Fibroblast of the conjunctiva (primary cell): ENCODE measurements at regions not wholly inside any gene's neighbourhood (a gene's known extent, or its start where the extent isn't known, plus 50 kb on each side); places are given as distances from the start of the nearest gene placed in this dataset.
"Not testable (repeated sequence)": the region's sequence is repeated elsewhere in the genome, so short reads cannot be mapped to it uniquely, and the experiment has no call there.

Experiments used
- DNase-seq: peaks from one replicate; pipeline ENCODE4 v3.0.0-alpha.2; 2010; ENCODE audit warnings: low read depth

DNA sequence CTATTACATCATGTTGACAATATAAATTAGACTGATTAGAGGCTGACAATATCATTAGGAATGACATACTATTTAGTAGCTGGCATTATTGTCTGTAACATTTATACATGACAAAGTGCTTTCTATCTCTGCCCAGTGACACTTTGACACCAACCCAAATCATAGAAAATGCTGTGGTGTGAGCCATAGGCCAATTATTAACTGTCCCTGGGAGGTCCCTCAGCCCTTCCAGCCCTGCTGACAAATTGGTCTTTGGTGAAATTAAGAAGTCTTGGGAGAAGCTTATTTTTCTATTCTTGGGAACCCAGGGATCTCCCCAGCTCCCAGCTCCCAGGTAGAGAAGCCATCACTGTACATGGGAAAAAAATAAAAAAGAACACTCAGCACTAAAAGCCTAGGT, 179.6 kb downstream of the AIPL1 start:
- no peak for DNase-seq

DNA sequence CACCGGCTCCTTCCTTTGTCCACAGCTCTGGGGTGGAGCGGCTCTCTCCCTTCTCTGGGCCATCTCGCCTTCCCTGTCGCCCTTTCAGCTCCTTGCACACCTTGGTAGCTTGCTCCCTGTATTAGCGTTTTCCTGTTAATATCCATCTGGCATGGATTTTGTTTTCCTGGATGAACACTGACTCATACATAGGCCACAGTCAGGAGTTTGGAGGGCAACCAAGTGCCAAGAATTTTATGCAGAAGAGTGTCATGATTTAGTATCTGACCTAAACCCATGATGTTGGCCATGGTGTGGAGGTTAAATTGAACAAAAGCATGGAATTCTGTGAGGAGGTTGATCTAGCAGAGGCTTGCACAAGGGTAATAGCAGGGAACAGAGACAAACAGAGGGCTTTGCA, 180.9 kb downstream of the AIPL1 start:
- no peak for DNase-seq

DNA sequence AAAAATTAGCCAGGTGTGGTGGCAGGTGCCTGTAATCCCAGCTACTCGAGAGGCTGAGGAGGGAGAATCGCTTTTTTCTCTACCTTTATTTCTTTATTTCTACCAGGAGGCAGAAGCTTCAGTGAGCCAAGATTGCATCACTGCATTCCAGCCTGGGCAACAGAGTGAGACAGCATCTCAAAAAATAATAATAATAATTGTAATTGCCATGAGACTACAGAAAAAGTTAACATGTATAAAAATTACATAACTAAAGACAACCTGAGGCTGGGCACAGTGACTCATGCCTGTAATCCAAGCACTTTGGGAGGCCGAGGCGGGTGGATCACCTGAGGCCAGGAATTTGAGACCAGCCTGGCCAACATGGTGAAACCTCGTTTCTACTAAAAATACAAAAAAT, 181.5 kb downstream of the WSCD1 start:
- DNase-seq: not testable (repeated sequence)

DNA sequence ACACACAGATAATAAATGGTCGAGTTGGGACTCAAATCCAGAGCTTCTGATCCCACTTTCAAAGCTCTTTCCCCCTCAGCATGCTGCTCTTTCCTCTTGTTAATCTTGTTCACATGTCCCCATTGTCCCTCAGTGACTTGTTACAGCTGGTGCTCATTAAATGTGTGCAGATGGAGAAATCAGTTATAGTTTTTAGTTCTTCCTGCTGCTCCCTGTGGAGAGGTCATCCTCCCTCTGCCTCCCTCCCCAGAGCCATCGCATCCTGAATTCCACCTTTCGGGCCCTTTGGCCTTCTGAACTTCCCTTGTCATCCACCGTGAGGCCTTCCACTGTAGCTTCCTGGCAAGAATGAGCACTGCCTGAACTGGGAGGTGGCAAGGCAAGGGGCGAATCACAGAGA, 179.6 kb downstream of the WSCD1 start:
- no peak for DNase-seq

DNA sequence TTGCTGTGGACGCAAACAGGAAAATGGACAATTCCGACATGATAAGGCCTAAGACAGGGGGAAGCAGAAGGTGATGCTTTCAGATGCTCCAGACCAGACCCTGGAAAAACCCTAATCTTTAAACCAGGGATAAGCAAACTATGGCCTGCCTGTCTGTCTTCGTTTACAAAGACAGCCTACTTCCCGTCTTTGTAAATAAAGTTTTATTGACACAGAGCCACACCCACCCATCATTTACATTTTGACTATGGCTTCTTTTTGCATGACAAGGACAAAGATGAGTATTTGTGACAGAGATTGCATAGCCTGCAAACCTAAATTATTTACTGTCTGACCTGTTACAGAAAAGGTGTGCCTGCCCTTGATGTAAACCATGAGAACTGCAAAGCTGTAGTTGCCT, 177.9 kb downstream of the WSCD1 start:
- DNase-seq: no peak

- DNase-seq: no peak
These were observed 175.4 kb downstream of the WSCD1 start for GRCh38 chr17:6245301-6246177.

DNA sequence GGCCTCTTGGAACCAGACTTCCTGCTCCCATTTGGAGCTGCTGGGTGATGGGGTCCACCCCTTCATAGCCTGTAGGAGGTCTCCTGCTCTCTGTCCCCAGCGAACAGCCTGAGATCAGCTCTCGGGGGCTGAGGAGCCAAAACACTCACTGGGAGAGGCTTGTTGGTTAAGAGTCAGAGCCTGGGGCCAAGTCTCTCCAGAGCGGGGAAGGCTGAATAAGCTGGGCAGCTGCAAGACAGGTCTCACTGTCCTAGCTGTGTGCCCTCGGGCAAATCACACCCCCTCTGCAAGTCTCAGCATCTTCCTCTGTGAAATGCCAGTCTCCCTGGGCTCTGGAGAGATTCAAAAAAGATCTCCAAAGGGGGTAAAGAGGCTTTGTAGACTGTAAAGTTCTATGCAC, 174.6 kb downstream of the WSCD1 start:
- DNase-seq: no peak

DNA sequence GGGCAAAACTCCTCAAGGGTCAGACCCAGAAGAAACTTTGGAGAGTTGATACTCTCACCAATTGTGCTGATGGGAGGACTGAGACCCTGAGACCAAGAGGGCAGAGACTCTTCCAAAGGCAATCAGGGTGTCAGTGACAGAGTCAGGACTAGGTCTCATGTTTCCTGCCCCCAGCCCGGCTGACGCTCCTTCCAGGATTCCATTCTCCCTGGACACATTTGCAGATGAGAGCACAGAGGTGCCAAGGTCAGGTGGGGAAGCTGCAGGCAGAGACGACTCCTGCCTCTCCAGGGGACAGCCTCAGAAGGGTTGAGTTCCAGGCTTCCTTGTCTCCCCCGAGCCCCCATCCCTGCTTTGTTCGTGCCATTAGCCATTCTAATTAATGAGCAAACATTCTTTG, 174.1 kb downstream of the WSCD1 start:
- DNase-seq: no peak

- DNase-seq: no peak
These were observed 173.0 kb downstream of the WSCD1 start for GRCh38 chr17:6243186-6243585.

DNA sequence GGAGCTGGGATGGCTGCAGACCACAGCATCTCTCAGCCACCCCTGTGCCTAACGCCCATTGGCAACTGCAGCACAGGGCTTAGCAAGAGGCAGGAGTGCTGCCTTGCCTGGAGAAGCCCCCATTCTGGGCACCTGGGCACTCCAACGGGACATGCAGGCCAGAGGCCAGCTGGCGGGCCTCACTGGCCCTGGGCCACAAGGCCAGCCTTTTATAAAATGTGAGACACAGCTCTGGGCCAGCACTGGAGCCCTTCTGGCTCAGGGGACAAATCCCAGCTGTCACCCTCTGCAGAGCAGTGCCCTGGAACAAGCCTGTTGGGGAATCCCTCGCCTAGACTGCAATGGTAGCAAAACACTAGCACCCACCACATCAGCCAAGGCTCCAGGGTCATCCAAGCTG, 171.8 kb downstream of the WSCD1 start:
- DNase-seq: no peak

DNA sequence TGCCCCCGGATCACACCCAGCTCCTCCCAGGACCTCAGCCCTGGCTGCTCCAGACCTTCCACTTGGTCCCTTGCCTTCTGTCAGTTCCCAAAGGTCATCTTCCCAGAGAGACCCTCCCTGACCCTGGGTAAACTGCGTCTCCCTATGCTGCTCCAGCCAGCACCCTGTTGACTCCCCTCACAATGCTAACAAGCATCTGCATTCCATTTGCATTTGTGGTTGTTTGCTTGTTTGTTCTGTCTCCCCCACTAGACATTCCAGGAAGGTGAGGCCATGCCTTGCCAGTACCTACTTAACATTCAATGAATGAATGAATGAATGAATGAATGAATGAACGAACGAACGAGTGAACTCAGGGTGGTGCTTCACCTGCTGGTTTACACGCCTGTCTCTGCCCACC, 171.2 kb downstream of the WSCD1 start:
- DNase-seq: no peak

- DNase-seq: no peak
These were observed 170.4 kb downstream of the WSCD1 start for GRCh38 chr17:6240601-6241000.

DNA sequence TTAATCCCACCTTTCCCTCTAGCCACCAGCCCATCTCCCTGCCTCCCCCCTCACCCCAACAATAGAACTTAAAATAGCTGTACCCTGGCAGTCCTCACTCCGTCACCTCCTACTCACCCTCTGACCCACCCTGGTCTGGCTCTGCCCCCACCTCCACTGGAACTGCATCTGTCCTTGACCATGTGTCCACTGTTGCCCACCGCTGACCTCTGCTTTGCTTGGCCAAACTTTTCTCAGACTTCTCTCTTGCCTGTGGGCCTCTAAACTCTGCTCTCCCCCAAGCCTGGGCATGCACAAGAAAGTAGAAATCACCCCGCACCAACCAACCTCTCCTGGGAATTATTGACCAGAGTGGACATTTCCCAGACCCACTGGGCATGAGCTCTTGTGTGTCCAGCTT, 169.8 kb downstream of the WSCD1 start:
- DNase-seq: no peak

DNA sequence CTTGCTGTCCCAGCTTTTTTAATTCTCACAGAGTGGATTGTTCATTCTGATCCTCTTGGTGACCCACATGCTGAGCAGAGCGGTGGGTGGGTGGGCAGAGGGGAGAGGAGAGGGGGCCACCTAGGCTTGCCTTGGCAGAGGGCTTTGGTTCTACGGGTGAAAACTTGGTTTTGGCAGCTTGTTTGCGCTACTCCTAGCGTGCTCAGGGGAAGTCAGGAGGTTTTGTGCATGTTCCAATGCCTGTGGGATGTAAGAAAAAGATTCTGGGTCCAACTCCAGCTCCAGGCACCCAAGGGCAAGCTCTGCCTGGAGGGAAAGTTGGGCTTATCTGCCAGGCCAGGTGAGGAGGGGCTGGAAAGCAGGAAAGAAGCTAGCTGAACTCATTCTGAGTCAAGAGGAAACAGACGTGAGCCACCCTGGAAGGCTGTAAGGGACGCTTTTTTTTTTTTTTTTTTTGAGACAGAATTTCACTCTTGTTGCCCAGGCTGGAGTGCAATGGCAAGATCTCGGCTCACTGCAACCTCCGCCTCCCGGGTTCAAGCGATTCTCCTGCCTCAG, 169.1 kb downstream of the WSCD1 start:
- DNase-seq: no peak

DNA sequence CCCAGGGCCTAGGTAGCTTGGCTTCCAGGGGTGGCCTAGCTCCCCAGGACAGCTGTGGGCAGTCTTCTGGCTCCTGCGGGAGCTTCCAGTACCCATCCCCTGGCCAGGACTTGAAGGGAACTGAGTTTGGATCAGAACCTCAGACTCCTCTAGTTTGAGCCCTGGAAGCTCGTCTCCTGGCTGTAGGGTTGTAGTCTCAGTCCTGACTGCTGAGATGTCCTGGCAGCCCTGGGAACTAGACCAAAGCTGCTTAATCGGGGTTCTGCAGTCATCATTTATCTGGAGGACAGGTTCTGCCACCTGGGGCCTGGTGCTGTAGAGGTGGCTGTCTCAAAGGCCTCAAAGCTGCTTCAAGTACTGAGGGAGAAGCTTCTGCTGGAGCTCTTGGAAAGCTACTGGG, 163.7 kb downstream of the WSCD1 start:
- no peak for DNase-seq

- no peak for DNase-seq
These were observed 163.2 kb downstream of the WSCD1 start for GRCh38 chr17:6233339-6233738.

DNA sequence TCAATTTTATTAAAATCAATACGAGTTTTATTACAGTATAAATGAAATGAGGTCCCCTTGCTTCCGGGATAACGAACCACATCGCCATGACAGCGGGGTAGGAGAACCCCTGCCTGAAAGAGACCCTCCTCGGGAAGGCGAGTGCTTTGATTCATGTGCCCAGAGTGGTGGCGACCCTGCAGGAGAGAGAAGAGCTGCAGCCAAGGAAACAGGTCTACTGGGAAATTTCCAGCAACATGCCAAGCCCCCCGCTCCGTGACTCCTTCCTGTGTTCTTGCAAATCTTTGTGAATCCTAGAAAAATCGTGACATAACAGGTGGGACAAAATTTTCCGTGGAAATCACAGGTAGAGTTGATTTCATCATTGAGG, 162.5 kb downstream of the WSCD1 start:
- DNase-seq: no peak

DNA sequence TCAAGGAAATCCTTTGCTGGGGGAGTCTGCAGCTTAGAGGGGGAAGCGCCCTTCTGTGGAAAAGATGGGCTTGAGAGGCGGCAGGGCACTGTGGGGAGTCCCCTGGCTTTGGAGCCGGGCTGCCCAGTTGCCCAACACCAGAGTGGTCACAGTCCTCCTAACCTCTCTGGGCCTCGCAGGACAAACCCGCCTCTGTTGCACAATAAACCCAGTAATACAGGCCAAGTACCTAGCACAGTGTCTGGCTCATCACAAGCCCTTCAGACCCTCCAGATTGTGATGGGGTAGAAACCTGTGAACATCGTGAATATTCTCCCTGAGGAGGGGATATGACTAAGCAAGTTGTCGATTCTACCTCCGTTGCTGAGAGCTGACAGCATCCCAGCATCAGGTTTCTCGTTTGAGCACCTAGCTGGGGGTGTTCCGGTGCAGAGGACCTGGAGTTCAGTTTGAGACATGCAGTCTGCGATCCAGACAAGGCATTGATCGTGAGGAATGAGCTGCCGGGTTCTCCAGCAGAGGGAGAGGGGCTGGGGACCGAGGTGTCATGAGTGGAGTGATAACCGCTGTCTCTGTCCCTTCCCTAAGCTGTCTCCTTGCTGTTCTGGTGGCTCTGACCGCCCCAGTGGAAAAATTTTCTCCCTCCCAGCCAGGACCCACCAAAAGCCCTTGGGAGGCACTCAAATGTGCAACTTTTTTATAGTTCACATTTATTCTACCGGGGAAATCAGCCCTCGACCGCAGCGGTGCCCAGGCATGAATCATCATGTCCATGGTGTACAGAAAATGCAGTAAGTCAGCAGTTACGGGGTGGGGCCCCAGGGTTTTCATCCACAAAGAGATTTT, 161.9 kb downstream of the WSCD1 start:
- no peak for DNase-seq

DNA sequence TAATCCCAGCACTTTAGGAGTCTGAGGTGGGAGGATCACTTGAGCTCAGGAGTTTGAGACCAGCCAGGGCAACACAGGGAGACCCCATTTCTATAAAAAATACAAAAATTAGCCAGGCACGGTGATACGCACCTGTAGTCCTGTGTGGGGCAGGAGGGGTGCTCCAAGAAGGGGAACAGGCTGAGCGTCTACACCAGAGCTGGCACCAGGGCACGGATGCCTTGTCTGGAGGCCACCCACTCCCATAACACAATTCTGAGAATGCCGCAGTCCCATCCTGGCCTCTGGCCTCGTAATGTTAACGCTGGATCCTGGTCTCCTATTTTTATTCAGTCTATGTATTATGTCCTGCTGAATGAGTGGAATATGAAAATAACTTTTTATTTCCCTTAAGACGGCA, 161.3 kb downstream of the WSCD1 start:
- no peak for DNase-seq

GRCh38 chr17:6218333-6218732, 148.2 kb downstream of the WSCD1 start:
- DNase-seq: no peak

- no peak for DNase-seq
These were observed 145.2 kb downstream of the WSCD1 start for GRCh38 chr17:6215071-6216035.

GRCh38 chr17:6213859-6214258, 143.7 kb downstream of the WSCD1 start:
- DNase-seq: no peak
